Pancreas (tissue), 10 donors: ENCODE measurements at regions not wholly inside any gene's neighbourhood (a gene's known extent, or its start where the extent isn't known, plus 50 kb on each side); places are given as distances from the start of the nearest gene placed in this dataset.

ENCODE experiments used
- ATAC-seq, 4 donors: fragments of 200-7000 bp; cut with Tn5 transposase; one replicate each; pipeline versions ENCODE4 v1.8.0 to v1.9.1; 2020; ENCODE audit warnings: mild to moderate bottlenecking in 4 of 4, moderate library complexity in 4 of 4
- DNase-seq, 6 donors: peaks; one replicate each; pipeline ENCODE4 v3.0.0-alpha.2; 2020
- FAIRE-seq: peaks from 2 replicates; lab custom pipeline; 2012; peaks lifted over from hg19 to GRCh38; lab: Jason Lieb, UNC
- H3K27ac ChIP-seq, 4 donors: fragments of 200-600 bp; sonication (generic); 1 replicate in 3 of 4; 2 replicates in 1 of 4; pipeline versions ENCODE4 v1.5.0 to v1.8.0; 2020
- H3K27me3 ChIP-seq, 4 donors: fragments of 200-600 bp; one replicate each; pipeline ENCODE4 v1.8.0; 2021
- H3K36me3 ChIP-seq, 3 donors: fragments of 200-600 bp; sonication (generic) in 1 of 3; one replicate each; pipeline versions ENCODE4 v1.5.0 to v1.8.0; 2020 to 2021
- H3K4me1 ChIP-seq, 3 donors: fragments of 200-600 bp; one replicate each; pipeline ENCODE4 v1.8.0; 2021
- H3K4me3 ChIP-seq, 4 donors: fragments of 200-600 bp; sonication (generic) in 2 of 4; one replicate each; pipeline versions ENCODE4 v1.5.0 to v1.8.0; 2020 to 2021
- H3K9me3 ChIP-seq, 4 donors: fragments of 200-600 bp; one replicate each; pipeline ENCODE4 v1.8.0; 2021
- WGBS, 2 donors: extraction: QIAGEN DNeasy Blood & Tissue Kit; methylation state at CpG; one replicate each; pipeline ENCODE4 v1.1.7; 2013; 5-methylcytosine and 5-hydroxymethylcytosine counted together
- intact Hi-C, 3 donors: fragments of 100-400 bp; cut with DNase I; formaldehyde crosslinking; loops; one replicate each; pipeline versions ENCODE4 v1.11.1 to v1.14.2; 2022
- TF ChIP-seq, protein P1 (sequence below), 4 donors: fragments of 200-600 bp; sonication (generic) in 3 of 4; IDR thresholded peaks; one replicate each; pipeline versions ENCODE4 v1.5.0 to v1.8.0; 2021; ENCODE audit warnings: antibody characterized with exemption in 4 of 4
- donor health status: healthy with polysubstance abuse.
- donor health status: DM: no; HTN: no; CAD: no; lungs with moderate emphysema.
- donor health status: DM: no; HTN: no; CAD: no.
- donor health status: control.
- donor health status: control.
- donor health status: Bipolar disorder and iron deficiency.
- donor health status: DM: yes; HTN: yes; CAD: no.
- donor health status: DM: no; HTN: no; CAD: no.
- donor health status: DM: no; HTN: no; CAD: no.
- donor health status: DM: yes; HTN: yes; CAD: no.

DNA sequence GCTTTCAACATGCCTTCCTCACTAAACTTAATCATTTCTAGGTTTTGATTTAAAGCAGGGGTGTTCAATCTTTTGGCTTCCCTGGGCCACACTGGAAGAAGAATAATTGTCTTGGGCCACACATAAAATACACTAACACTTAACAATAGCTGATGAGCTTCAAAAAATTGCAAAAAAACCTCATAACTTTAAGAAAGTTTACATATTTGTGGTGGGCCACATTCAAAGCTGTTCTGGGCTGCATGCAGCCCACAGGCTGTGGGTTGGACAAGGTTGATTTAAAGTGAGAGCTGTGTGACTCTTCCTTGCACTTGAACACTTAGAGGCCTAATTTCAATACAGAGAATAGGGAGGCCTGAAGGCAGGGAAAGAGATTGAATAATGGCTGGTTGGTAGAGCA, 598.3 kb downstream of the EFNA5 start:
- DNase-seq (no peak), ATAC-seq (no peak), FAIRE-seq (no peak)
- no peak overlapping the region for H3K4me3 ChIP-seq
- H3K4me1 ChIP-seq, result no peaks in the 10 kb centered on the region
- no peaks in the 10 kb centered on the region for H3K36me3 ChIP-seq
- H3K27me3 ChIP-seq, result no peaks in the 10 kb centered on the region
- no peak overlapping the region for H3K27ac ChIP-seq
- intact Hi-C loops, result no loop called here
- H3K9me3 ChIP-seq, result no peaks in the 10 kb centered on the region
- TF ChIP-seq, protein P1, sequence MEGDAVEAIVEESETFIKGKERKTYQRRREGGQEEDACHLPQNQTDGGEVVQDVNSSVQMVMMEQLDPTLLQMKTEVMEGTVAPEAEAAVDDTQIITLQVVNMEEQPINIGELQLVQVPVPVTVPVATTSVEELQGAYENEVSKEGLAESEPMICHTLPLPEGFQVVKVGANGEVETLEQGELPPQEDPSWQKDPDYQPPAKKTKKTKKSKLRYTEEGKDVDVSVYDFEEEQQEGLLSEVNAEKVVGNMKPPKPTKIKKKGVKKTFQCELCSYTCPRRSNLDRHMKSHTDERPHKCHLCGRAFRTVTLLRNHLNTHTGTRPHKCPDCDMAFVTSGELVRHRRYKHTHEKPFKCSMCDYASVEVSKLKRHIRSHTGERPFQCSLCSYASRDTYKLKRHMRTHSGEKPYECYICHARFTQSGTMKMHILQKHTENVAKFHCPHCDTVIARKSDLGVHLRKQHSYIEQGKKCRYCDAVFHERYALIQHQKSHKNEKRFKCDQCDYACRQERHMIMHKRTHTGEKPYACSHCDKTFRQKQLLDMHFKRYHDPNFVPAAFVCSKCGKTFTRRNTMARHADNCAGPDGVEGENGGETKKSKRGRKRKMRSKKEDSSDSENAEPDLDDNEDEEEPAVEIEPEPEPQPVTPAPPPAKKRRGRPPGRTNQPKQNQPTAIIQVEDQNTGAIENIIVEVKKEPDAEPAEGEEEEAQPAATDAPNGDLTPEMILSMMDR (IDR thresholded peaks at IDR 0.05), result no peak

- DNase-seq, result no peak
- intact Hi-C loops, result no loop called here
- Histone ChIP-seq H3K27ac (no peak overlapping the region), H3K4me3 (no peak overlapping the region), H3K27me3 (no peaks in the 10 kb centered on the region), H3K4me1 (no peaks in the 10 kb centered on the region), H3K36me3 (no peaks in the 10 kb centered on the region), H3K9me3 (no peaks in the 10 kb centered on the region)
- no peak for ATAC-seq
- WGBS, 2 donors, result 56 to 60% methylated on average over 1 of the region's 1 CpG
- FAIRE-seq, result no peak
- TF ChIP-seq, protein P1 (IDR thresholded peaks at IDR 0.05), result no peak
Observed at GRCh38 chr5:107068782-107069181, 602.0 kb downstream of the EFNA5 start.

DNA sequence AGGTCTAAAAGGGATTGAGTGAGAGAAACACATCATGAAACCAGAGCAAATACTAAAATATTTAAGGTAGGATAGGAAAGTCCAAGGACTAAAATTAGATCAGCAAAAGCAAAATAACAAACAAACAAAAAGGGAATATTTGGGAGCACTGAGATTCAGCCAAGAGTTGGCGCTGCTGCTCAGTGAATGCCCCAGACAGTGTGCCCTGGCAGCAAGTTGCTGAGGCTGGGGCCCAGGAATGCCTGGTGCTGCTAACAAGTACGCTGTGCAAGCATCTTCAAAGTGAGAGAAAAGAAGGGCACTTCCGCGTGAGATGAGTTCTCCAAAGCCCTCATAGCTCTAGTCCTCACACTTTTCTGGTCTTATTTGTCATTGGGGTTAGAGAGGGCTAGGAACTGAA, 603.3 kb downstream of the EFNA5 start:
- ATAC-seq (no peak), DNase-seq (peak in 1 of 6 donors; percentile 5), FAIRE-seq (no peak)
- 71 to 80% methylated on average over 4 of the region's 4 CpGs for WGBS, 2 donors
- Histone ChIP-seq H3K36me3 (no peaks in the 10 kb centered on the region), H3K4me3 (no peak overlapping the region), H3K27me3 (no peaks in the 10 kb centered on the region), H3K9me3 (no peaks in the 10 kb centered on the region), H3K4me1 (no peaks in the 10 kb centered on the region), H3K27ac (no peak overlapping the region)
- TF ChIP-seq, protein P1 (IDR thresholded peaks at IDR 0.05), result no peak
- intact Hi-C loops, result no loop called here

- ATAC-seq, result no peak
- Histone ChIP-seq H3K27ac (no peak overlapping the region), H3K4me3 (no peak overlapping the region), H3K4me1 (no peaks in the 10 kb centered on the region), H3K36me3 (no peaks in the 10 kb centered on the region), H3K9me3 (no peaks in the 10 kb centered on the region), H3K27me3 (no peaks in the 10 kb centered on the region)
- no peak for FAIRE-seq
- TF ChIP-seq, protein P1 (IDR thresholded peaks at IDR 0.05), result no peak
- DNase-seq, result no peak
- intact Hi-C loops, result no loop called here
Observed at GRCh38 chr5:107063511-107063910, 607.2 kb downstream of the EFNA5 start.

- TF ChIP-seq, protein P1 (IDR thresholded peaks at IDR 0.05), result no peak
- 86 to 87% methylated on average over 3 of the region's 3 CpGs for WGBS, 2 donors
- H3K27ac ChIP-seq, result no peak overlapping the region
- ATAC-seq (no peak), DNase-seq (no peak), FAIRE-seq (no peak)
- no peak overlapping the region for H3K4me3 ChIP-seq
- H3K27me3 ChIP-seq, result no peaks in the 10 kb centered on the region
- H3K9me3 ChIP-seq, result no peaks in the 10 kb centered on the region
- H3K36me3 ChIP-seq, result no peaks in the 10 kb centered on the region
- no peaks in the 10 kb centered on the region for H3K4me1 ChIP-seq
- intact Hi-C loops, result no loop called here
Observed at GRCh38 chr5:107058803-107059202, 611.9 kb downstream of the EFNA5 start.
